ENCODE measurements at regions not wholly inside any gene's neighbourhood (a gene's known extent, or its start where the extent isn't known, plus 50 kb on each side); places are given as distances from the start of the nearest gene placed in this dataset.

DNA sequence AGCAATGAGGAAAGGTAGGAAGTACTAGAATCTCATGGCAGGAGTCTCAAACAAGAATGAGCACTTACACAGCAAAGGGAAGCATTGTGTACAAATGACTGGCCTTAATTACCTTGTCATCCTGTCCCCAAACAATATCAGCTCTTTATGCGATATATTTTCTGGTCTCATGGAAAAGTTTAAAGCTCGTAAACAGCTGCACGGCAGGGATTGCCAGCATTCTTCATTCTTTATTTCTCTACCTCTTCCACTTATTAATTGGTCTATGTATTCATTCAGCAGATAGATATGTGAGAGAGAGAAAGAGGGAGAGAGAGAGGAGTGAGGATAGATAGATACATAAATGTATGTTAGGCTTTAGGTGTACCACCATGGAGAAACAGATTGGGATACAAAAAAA is 155.8 kb upstream of the FAT4 start:
- H3K4me3 ChIP-seq (ENCODE audit: low read depth, low read length), result no peak overlapping the region
- POLR2A ChIA-PET, result no interaction called here
- TF ChIP-seq, protein P1, sequence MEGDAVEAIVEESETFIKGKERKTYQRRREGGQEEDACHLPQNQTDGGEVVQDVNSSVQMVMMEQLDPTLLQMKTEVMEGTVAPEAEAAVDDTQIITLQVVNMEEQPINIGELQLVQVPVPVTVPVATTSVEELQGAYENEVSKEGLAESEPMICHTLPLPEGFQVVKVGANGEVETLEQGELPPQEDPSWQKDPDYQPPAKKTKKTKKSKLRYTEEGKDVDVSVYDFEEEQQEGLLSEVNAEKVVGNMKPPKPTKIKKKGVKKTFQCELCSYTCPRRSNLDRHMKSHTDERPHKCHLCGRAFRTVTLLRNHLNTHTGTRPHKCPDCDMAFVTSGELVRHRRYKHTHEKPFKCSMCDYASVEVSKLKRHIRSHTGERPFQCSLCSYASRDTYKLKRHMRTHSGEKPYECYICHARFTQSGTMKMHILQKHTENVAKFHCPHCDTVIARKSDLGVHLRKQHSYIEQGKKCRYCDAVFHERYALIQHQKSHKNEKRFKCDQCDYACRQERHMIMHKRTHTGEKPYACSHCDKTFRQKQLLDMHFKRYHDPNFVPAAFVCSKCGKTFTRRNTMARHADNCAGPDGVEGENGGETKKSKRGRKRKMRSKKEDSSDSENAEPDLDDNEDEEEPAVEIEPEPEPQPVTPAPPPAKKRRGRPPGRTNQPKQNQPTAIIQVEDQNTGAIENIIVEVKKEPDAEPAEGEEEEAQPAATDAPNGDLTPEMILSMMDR (IDR thresholded peaks at IDR 0.05; ENCODE audit: insufficient read depth, low read length, missing control alignments), result no peak
- no peak for DNase-seq (ENCODE audit: low read depth, low spot score)
- CTCF ChIA-PET, result no interaction called here

DNA sequence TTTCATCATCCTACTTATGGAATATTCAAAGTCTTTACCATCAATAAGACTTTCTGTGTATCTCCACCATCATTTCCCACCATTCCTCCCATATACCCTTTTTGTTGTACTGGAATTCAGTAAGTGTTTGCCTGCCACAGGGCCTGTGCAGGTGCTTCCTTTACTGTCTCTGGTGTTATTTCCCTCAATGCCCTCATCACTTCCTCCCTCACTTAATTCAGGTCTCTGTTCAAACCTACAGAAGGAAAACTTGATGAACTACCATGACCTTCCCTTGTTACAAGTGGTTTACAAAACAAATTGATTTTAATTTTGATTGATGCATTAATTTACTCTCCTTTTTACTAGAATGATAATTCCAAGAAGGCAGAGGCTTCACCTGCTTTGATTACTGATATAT is 159.5 kb upstream of the FAT4 start:
- ChIA-PET CTCF (no interaction called here), POLR2A (no interaction called here)
- H3K4me3 ChIP-seq (ENCODE audit: low read depth, low read length), result no peak overlapping the region
- DNase-seq (ENCODE audit: low read depth, low spot score), result no peak
- TF ChIP-seq, protein P1 (IDR thresholded peaks at IDR 0.05; ENCODE audit: insufficient read depth, low read length, missing control alignments), result no peak

DNA sequence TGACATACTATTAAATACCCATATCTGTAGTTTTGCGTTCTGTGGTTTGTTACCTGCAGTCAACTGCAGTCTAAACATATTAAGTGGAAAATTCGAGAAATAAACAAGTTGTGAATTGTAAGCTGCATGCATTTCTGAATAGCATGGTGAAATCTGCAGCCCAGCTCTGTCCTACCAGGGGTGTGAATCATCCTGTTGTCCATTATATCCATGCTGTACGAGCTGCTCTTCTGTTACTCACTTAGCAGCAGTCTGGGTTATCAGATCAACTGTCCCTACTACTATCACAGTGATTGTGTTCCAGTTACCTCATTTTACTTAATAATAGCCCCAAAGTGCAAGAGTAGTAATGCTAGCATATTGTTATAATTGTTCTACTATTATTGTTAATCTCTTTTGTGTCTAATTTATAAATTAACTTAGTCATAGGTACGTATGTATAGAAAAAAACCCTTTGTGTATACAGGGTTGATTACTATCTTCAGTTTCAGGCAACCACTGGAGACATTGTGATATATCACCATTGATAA is 173.7 kb upstream of the FAT4 start:
- POLR2A ChIA-PET, result no interaction called here
- CTCF ChIA-PET, result no interaction called here
- no peak overlapping the region for H3K4me3 ChIP-seq (ENCODE audit: low read depth, low read length)

DNA sequence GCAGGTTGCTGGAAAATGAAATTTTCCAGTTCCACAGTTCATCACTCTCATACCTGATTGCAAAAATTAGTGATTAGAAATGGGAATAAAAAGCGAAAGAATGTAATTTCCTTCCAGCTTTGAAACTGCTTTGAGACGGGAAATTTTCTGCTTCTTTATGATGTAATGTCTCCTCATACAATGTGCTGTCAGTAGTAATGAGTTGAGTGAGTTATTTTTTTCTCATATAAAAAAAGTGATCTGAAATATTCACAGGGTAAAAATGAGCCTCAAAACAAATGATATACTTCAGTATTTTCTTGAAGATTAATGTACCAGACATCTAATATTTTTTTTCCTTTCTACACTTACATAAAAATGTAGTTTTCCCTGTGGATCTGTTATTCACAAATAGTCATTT is 179.1 kb upstream of the FAT4 start:
- ChIA-PET POLR2A (no interaction called here), CTCF (no interaction called here)
- TF ChIP-seq, protein P1 (IDR thresholded peaks at IDR 0.05; ENCODE audit: insufficient read depth, low read length, missing control alignments), result no peak
- no peak overlapping the region for H3K4me3 ChIP-seq (ENCODE audit: low read depth, low read length)
- DNase-seq (ENCODE audit: low read depth, low spot score), result no peak

More for the DNA sequence above, 173.7 kb upstream of the FAT4 start:
- TF ChIP-seq, protein P1 (IDR thresholded peaks at IDR 0.05; ENCODE audit: insufficient read depth, low read length, missing control alignments), result no peak
- DNase-seq (ENCODE audit: low read depth, low spot score), result peak; percentile 12

DNA sequence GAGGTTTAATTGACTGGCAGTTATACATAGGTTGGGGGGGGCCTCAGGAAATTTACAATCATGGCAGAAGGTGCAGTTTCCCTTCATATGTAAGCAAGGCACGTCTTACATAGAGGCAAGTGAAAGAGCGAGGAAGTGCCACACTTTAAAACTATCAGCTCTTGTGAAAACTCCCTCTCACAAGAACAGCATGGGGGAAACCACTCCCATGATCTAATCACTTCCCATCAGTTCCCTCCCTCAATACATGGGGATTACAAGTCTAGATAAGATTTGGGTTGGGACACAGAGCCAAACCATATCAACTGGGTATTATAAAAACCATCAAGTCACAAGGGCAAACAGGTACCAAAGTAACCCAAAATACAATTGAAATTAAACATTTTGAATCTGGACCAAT is 182.0 kb upstream of the FAT4 start:
- no peak for DNase-seq (ENCODE audit: low read depth, low spot score)

DNA sequence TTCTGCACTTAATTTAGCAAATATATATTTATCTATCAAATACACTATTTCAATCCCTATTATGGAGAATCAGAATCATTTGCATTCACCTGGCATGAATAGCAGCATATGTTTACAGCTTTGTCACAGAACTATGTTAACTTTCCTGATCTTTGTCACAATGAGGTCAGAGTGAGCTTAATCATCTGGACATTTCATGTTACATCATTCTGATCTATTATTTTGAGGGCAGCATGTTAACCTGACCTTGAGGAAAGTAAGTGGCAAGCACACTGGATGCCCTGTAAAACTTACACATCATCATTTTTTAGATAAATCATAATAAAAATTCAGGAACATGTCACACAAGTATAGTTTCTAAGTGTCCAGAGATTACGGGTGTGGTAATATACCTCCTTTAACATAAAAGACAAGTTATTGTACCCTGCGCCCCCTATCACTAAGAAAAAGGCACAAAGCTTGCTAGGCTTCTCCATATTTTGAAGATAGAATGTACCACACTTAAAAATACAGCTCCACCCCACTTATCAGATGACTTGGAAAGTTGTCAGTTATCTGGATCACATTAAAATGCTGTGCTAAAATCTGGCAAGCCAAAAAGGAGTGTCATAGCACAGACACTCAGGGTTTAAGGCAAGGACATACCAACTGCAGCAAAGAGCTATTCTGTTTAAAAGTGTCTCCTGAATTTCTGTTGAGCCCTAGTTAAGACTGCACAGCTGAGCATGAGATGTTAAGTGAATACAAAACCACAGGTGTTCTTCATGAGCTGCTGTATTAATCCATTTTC is 182.7 kb upstream of the FAT4 start:
- DNase-seq (ENCODE audit: low read depth, low spot score), result no peak
- no peak overlapping the region for H3K4me3 ChIP-seq (ENCODE audit: low read depth, low read length)
- ChIA-PET CTCF (no interaction called here), POLR2A (no interaction called here)
- TF ChIP-seq, protein P1 (IDR thresholded peaks at IDR 0.05; ENCODE audit: insufficient read depth, low read length, missing control alignments), result no peak

More for the DNA sequence above, 182.0 kb upstream of the FAT4 start:
- POLR2A ChIA-PET, result no interaction called here
- CTCF ChIA-PET, result no interaction called here
- TF ChIP-seq, protein P1 (IDR thresholded peaks at IDR 0.05; ENCODE audit: insufficient read depth, low read length, missing control alignments), result no peak
- H3K4me3 ChIP-seq (ENCODE audit: low read depth, low read length), result no peak overlapping the region
